ENCODE measurements at regions not wholly inside any gene's neighbourhood (a gene's known extent, or its start where the extent isn't known, plus 50 kb on each side); places are given as distances from the start of the nearest gene placed in this dataset.

GRCh38 chr13:58266271-58266670 is 634.7 kb downstream of the PCDH17 start:
- H3K27ac ChIP-seq = no peak overlapping the region
- no peak for TF ChIP-seq POLR2A (IDR thresholded peaks at IDR 0.05)
- TF ChIP-seq CTCF (IDR thresholded peaks at IDR 0.05) = no peak
- no peaks in the 10 kb centered on the region for H3K27me3 ChIP-seq
- H3K36me3 ChIP-seq = no peaks in the 10 kb centered on the region
- no peaks in the 10 kb centered on the region for H3K4me1 ChIP-seq
- no peak for DNase-seq
- H3K4me3 ChIP-seq = no peak overlapping the region
- H3K9me3 ChIP-seq = no peaks in the 10 kb centered on the region

GRCh38 chr13:58298556-58299135 is 667.1 kb downstream of the PCDH17 start:
- DNase-seq = no peak
- Histone ChIP-seq H3K9me3 (no peaks in the 10 kb centered on the region), H3K4me3 (no peak overlapping the region), H3K27me3 (no peaks in the 10 kb centered on the region), H3K27ac (no peak overlapping the region), H3K36me3 (no peaks in the 10 kb centered on the region), H3K4me1 (no peaks in the 10 kb centered on the region)
- TF ChIP-seq POLR2A (IDR thresholded peaks at IDR 0.05) = no peak
- no peak for TF ChIP-seq CTCF (IDR thresholded peaks at IDR 0.05)

GRCh38 chr13:58300224-58300623 is 668.7 kb downstream of the PCDH17 start:
- Histone ChIP-seq H3K4me3 (no peak overlapping the region), H3K4me1 (no peaks in the 10 kb centered on the region), H3K27ac (no peak overlapping the region), H3K36me3 (no peaks in the 10 kb centered on the region), H3K9me3 (no peaks in the 10 kb centered on the region), H3K27me3 (no peaks in the 10 kb centered on the region)
- DNase-seq = no peak
- TF ChIP-seq CTCF (IDR thresholded peaks at IDR 0.05) (no peak), POLR2A (IDR thresholded peaks at IDR 0.05) (no peak)

- Histone ChIP-seq H3K4me1 (no peaks in the 10 kb centered on the region), H3K4me3 (no peak overlapping the region), H3K27ac (no peak overlapping the region), H3K27me3 (no peaks in the 10 kb centered on the region), H3K36me3 (no peaks in the 10 kb centered on the region), H3K9me3 (no peaks in the 10 kb centered on the region)
- DNase-seq = no peak
- TF ChIP-seq POLR2A (IDR thresholded peaks at IDR 0.05) (no peak), CTCF (IDR thresholded peaks at IDR 0.05) (no peak)
Observed at GRCh38 chr13:58300974-58301681, 669.6 kb downstream of the PCDH17 start.

- no peak for TF ChIP-seq CTCF (IDR thresholded peaks at IDR 0.05)
- no peak for TF ChIP-seq POLR2A (IDR thresholded peaks at IDR 0.05)
- no peak for DNase-seq
- Histone ChIP-seq H3K9me3 (no peaks in the 10 kb centered on the region), H3K4me1 (no peaks in the 10 kb centered on the region), H3K27ac (no peak overlapping the region), H3K27me3 (no peaks in the 10 kb centered on the region), H3K4me3 (no peak overlapping the region), H3K36me3 (no peaks in the 10 kb centered on the region)
Observed at GRCh38 chr13:58302349-58302748, 670.8 kb downstream of the PCDH17 start.

Measured in Peyer's patch (tissue), 4 donors.